ENCODE measurements at regions not wholly inside any gene's neighbourhood (a gene's known extent, or its start where the extent isn't known, plus 50 kb on each side); places are given as distances from the start of the nearest gene placed in this dataset.

- TF ChIP-seq CTCF (IDR thresholded peaks at IDR 0.05; ENCODE audit: low read depth, low read length) (no peak), POLR2A (IDR thresholded peaks at IDR 0.05; ENCODE audit: extremely low read depth, insufficient read length) (no peak)
Measured at GRCh38 chr7:121587435-121587834, 191.3 kb upstream of the FAM3C start.
